ENCODE measurements at regions not wholly inside any gene's neighbourhood (a gene's known extent, or its start where the extent isn't known, plus 50 kb on each side); places are given as distances from the start of the nearest gene placed in this dataset.
"Not testable (repeated sequence)": the region's sequence is repeated elsewhere in the genome, so short reads cannot be mapped to it uniquely, and the experiment has no call there.

GRCh38 chr3:118497274-118497673 is 537.4 kb downstream of the IGSF11 start:
- DNase-seq = no peak

- no peak for DNase-seq
Observed at GRCh38 chr3:118501152-118501551, 533.5 kb downstream of the IGSF11 start.

GRCh38 chr3:118504906-118505305 is 529.7 kb downstream of the IGSF11 start:
- no peak for DNase-seq

DNA sequence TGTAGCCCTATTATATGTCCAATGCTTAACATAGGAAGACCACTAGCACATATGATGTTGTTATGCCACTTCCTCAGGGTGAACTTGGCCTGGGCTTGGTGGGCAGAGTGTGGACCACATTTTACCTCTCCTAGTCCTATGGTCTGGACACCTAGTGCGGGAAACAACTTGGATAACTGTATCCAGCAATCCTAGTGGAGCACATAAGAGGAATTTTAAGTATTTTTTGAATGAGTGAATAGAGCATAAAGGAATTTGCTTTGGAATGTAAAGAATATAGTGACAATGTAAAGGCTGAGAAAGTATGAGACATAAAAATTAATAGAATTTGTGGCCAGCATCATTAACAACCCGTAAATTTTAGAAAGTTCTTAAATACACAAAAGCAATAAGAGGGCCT is 528.9 kb downstream of the IGSF11 start:
- no peak for DNase-seq

GRCh38 chr3:118511402-118511801 is 523.2 kb downstream of the IGSF11 start:
- DNase-seq = no peak

DNA sequence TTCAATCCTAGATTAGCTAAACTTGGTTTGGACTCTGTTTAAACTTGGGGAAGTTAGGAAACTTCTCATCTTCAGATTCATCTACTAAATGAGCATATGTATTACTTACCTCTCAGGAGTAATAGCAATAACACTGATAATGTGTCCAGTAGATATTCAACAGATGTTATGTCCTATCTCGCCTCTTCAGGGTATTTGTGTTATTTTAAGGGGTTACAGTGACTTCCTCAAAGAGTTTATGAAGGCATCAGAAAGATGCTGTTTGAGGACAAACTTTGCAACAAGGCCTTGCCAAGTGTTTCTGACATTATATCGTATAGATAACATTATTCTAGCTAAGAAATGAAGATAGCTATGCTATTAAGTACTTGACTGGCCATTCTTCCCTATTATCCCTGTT is 522.3 kb downstream of the IGSF11 start:
- no peak for DNase-seq

DNA sequence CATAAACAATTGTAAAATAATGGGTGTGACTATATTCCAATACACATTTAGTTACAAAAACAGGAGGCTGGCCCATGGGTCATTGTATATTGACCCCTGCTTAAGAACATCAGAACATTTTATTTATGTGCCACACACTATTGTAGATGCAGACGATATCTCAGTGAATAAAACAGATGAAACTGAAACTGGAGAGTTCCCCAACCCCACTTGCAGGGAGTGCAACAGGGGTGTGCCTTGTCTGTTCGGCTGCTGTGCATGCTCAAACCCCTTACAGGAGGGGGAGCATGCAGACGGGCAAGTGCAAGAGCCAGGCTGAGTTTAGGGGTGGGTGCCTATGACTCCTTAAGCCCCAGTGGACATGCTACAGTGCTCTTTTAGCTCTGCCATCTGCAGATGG is 509.6 kb downstream of the IGSF11 start:
- DNase-seq = no peak

GRCh38 chr3:118526758-118527513 is 507.7 kb downstream of the IGSF11 start:
- DNase-seq = no peak

DNA sequence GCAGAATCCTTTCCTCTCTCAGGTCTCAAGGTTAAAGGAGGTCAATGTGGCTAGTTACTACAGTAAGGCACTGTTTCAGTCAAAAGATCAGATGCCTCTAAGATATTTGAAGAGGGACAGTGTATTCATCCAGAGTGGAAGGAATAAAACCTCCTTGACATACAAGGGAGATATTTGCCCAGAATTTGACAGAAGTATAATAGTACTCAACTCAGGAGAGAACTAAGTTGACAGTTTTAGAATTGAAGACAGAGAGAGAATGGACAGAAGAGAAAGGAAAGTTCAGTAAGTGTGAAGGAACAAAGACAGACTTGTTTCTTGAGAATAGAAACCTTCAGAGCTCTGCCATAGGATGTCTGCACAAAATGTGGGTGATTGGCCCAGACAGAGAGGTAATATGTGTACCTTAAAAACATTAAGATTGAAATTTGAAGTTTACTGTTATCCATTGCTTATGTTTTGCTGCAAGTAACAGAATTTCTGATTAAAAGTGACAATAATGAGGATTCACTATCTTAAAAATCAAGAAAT is 507.1 kb downstream of the IGSF11 start:
- no peak for DNase-seq

GRCh38 chr3:118529554-118529953 is 505.1 kb downstream of the IGSF11 start:
- no peak for DNase-seq

GRCh38 chr3:118530350-118530922 is 504.2 kb downstream of the IGSF11 start:
- DNase-seq = no peak

DNA sequence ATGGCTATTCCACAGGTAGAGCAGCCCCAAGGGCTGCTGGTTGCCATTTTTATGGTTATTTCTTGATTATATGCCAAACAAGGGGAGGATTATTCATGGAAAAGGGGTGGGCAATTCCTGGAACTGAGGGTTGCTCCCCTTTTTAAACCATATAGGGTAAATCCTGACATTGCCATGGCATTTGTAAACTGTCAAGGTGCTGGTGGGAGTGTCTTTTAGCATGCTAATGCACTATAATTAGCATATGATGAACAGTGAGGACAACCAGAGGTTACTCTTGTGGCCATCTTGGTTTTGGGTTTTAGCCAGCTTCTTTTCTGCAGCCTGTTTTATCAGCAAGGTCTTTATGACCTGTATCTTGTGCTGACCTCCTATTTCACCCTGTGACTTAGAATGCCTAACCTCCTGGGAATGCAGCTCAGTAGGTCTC is 503.7 kb downstream of the IGSF11 start:
- DNase-seq = not testable (repeated sequence)

- no peak for DNase-seq
Observed at GRCh38 chr3:118531816-118532215, 502.8 kb downstream of the IGSF11 start.

DNA sequence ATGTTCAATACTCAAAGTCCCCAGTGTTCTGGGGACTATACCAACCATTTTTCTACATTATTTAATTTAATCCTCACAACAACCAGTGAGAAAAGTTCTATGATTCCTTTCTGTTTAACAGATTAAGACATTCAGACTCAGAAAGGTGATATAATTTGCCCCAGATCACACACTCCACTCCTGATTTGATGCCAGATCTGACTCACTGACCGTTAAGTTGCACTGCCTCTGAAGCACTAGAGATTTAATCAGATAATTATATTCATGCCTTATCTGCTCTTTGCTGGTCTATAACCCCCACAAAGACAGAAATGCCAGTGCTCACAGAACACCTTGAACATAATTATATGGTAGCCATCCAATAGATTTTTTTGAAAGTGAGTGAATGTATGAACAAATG is 501.0 kb downstream of the IGSF11 start:
- DNase-seq = no peak

DNA sequence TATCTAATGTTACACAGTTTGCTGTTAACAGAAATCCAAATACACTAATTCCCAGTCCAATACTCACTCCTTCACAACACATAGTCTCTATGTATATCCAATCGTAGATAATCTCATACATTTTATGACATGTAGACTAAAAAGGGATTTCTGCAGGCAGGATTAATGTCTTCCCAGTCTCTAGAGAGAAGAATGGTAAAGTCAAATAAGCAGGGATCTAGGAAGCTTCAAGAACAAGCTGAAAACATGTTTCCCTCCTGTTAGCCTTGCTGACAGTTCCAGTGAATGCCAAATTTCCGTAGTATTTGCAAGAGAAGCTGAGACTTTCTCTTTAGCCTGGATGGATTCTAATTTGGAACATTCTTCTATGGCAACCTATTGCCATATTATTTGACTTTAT is 500.1 kb downstream of the IGSF11 start:
- no peak for DNase-seq

- DNase-seq = no peak
Observed at GRCh38 chr3:118536764-118537163, 497.9 kb downstream of the IGSF11 start.

GRCh38 chr3:118537454-118537853 is 497.2 kb downstream of the IGSF11 start:
- no peak for DNase-seq

DNA sequence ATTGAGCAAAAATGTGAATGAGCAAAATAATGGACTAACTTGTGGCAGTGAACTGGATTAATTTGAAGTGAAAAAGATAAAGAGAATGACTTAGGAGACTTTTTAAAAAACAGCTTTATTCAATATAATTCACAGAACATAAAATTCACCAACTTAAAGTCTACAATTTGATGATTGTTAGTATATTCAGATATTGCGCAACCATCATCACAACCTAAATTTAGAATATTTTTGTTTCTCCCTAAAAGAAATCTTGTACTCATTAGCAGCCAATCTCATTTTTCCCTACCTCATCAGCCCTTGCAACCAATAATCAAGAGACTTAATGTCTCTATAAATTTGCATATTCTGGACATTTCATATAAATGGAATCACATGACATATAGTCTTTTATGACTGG is 496.5 kb downstream of the IGSF11 start:
- DNase-seq = no peak

- DNase-seq = not testable (repeated sequence)
Observed at GRCh38 chr3:118539820-118540447, 494.7 kb downstream of the IGSF11 start.

DNA sequence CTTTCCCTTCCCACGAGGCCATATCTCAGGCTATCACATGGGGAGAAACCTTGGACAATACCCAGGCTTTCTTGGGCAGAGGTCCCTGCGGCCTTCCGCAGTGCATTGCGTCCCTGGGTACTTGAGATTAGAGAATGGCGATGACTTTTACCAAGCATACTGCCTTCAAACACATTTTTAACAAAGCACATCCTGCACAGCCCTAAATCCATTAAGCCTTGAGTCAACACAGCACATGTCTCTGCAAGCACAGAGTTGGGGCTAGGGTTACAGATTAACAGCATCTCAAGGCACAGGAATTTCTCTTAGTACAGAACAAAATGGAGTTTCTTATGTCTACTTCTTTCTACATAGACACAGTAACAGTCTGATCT is 494.2 kb downstream of the IGSF11 start:
- not testable (repeated sequence) for DNase-seq

DNA sequence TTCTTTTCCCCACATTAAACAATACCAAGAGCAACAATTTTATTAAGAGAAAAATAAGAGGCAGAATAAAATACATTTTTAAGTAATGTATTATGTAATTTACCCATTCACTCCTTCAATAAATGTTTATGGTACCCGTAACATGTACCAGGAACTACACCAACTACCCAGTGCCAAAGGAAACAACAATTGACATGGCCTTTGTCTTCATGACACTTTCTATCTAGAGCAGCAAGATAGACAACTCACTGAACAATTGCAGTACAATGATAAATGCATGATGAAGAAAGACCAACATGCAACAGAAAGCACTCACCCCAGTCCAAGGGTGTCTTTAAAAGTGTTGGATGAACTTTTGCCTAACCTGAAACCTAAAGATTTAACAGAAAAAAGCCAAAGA is 493.8 kb downstream of the IGSF11 start:
- DNase-seq = no peak

GRCh38 chr3:118541796-118542195 is 492.9 kb downstream of the IGSF11 start:
- DNase-seq = no peak

- no peak for DNase-seq
Observed at GRCh38 chr3:118543832-118544231, 490.8 kb downstream of the IGSF11 start.

DNA sequence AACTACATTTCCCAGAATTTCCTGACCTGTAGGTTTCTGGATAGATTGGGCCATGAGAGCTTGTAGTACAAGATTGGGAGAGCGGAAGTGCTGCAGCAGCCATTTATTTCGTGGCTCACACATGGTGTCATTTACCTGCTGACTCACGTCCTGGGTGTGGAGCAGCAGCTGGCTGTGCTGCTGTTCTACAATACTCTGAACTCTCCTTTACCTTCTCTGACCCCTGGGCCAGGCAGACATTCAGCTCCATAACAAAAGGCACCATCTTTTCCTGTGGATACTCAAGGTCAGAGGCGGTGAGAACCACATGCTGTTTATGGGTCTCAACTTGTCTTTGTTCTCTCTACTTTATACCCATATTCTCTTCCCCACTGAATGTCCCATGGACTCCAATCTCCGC is 490.2 kb downstream of the IGSF11 start:
- DNase-seq = no peak
